DOHH2 (cell line): ENCODE measurements at regions not wholly inside any gene's neighbourhood (a gene's known extent, or its start where the extent isn't known, plus 50 kb on each side); places are given as distances from the start of the nearest gene placed in this dataset.

Source experiments
- H3F3A ChIP-seq: fragments of 200-600 bp; sonication (generic), shearing (Covaris generic); 2 replicates; pipeline ENCODE4 v1.6.0; 2016; ENCODE audit warnings: antibody characterized with exemption, mild to moderate bottlenecking; ENCODE audit not compliant: control insufficient read depth, insufficient read depth
- H3K27ac ChIP-seq: fragments of 200-600 bp; sonication (generic); 2 replicates; pipeline ENCODE4 v1.5.1; 2014; ENCODE audit warnings: low read depth, mild to moderate bottlenecking, low read length, moderate library complexity
- H3K27me3 ChIP-seq: fragments of 200-600 bp; sonication (generic); 2 replicates; pipeline ENCODE4 v1.6.1; 2014; ENCODE audit warnings: mild to moderate bottlenecking, low read length, mixed read lengths; ENCODE audit not compliant: control insufficient read depth
- H3K36me3 ChIP-seq: fragments of 200-600 bp; sonication (generic); 2 replicates; pipeline ENCODE4 v1.6.1; 2014; ENCODE audit warnings: mild to moderate bottlenecking, low read length, moderate library complexity, mixed read lengths; ENCODE audit not compliant: control insufficient read depth
- H3K4me1 ChIP-seq: fragments of 200-600 bp; sonication (generic); 2 replicates; pipeline ENCODE4 v1.6.1; 2014; ENCODE audit warnings: mild to moderate bottlenecking, low read length, mixed read lengths; ENCODE audit not compliant: control insufficient read depth
- H3K4me2 ChIP-seq: fragments of 200-600 bp; sonication (generic); 2 replicates; pipeline ENCODE4 v1.6.0; 2014; ENCODE audit warnings: mild to moderate bottlenecking, low read length, moderate library complexity
- H3K4me3 ChIP-seq: fragments of 200-600 bp; sonication (generic); 2 replicates; pipeline ENCODE4 v1.5.1; 2014; ENCODE audit warnings: mild to moderate bottlenecking, low read length, mixed read lengths
- H3K79me2 ChIP-seq: fragments of 200-600 bp; sonication (generic); 2 replicates; pipeline ENCODE4 v1.6.1; 2014; ENCODE audit warnings: mild to moderate bottlenecking, low read length, mixed read lengths; ENCODE audit not compliant: control insufficient read depth
- H3K9me2 ChIP-seq: fragments of 200-600 bp; sonication (generic); replicated peaks from 2 replicates; pipeline ENCODE4 v1.6.1; 2014; ENCODE audit warnings: mild to moderate bottlenecking, low read length, mixed read lengths; ENCODE audit not compliant: control insufficient read depth
- H3K9me3 ChIP-seq: fragments of 200-600 bp; sonication (generic); 2 replicates; pipeline ENCODE4 v1.6.1; 2014; ENCODE audit warnings: antibody characterized with exemption, low read length, mixed read lengths; ENCODE audit not compliant: control insufficient read depth, insufficient read depth
- H4K20me1 ChIP-seq: fragments of 200-600 bp; sonication (generic); 2 replicates; pipeline ENCODE4 v1.6.0; 2014; ENCODE audit warnings: low read depth, mild to moderate bottlenecking, antibody characterized with exemption, low read length, moderate library complexity; ENCODE audit not compliant: control insufficient read depth, insufficient read depth
- CTCF ChIP-seq: fragments of 200-600 bp; sonication (generic); IDR thresholded peaks from one replicate; pipeline ENCODE4 v1.5.1; 2014; ENCODE audit warnings: antibody characterized with exemption, mild to moderate bottlenecking, low read depth, low read length; ENCODE audit not compliant: poor library complexity, severe bottlenecking
- EZH2phosphoT487 ChIP-seq: fragments of 200-600 bp; sonication (generic); IDR thresholded peaks from 2 replicates; pipeline ENCODE4 v1.6.1; 2017; ENCODE audit warnings: borderline replicate concordance, mild to moderate bottlenecking, antibody characterized with exemption, low read length, moderate library complexity, mixed read lengths

DNA sequence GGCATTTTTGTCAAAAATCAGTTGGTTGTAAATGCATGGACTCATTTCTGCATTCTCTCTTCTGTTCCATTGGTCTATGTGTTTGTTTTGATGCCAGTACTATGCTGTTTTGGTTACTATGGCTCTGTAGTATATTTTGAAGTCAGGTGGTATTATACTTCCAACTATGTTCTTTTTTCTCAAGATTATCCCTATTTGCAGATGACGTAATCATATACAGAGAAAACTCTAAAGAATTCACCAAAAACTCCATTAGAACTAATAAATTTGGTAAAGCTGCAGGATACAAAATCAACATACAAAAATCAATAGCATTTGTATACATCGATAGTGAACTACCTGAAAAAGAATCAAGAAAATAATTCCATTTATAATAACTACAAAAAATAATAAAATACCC lies 253.1 kb upstream of the NEGR1 start:
- no peaks in the 10 kb centered on the region for H3F3A ChIP-seq
- no peaks in the 10 kb centered on the region for H3K9me3 ChIP-seq
- H3K4me3 ChIP-seq: no peak overlapping the region
- no peak for TF ChIP-seq EZH2phosphoT487
- no peaks in the 10 kb centered on the region for H3K27me3 ChIP-seq
- H3K4me2 ChIP-seq: no peak overlapping the region
- H4K20me1 ChIP-seq: no peaks in the 10 kb centered on the region
- no peaks in the 10 kb centered on the region for H3K79me2 ChIP-seq
- H3K36me3 ChIP-seq: no peaks in the 10 kb centered on the region
- no peaks in the 10 kb centered on the region for H3K4me1 ChIP-seq
- H3K27ac ChIP-seq: no peak overlapping the region
- H3K9me2 ChIP-seq: no peaks in the 10 kb centered on the region

DNA sequence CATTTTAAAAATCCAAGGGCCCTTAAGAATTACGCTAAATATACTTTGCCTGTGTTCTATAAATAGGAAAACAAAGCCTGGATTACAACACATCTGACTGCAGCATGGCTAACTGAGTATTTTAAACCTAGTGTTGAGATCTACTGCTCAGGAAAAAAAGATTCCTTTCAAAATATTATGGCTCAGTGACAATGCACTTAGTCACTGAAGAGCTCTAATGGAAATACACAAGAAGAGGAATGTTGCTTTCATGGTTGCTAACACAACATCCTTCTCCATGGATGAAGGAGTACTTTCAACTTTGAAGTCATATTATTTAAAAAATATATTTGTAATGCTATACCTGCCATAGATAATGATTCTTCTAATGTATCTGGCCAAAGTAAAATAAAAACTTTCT lies 248.3 kb upstream of the NEGR1 start:
- no peak overlapping the region for H3K4me3 ChIP-seq
- no peaks in the 10 kb centered on the region for H3K27me3 ChIP-seq
- H3K79me2 ChIP-seq: no peaks in the 10 kb centered on the region

GRCh38 chr1:72526926-72527325 lies 244.6 kb upstream of the NEGR1 start:
- H3K4me2 ChIP-seq: no peak overlapping the region
- no peaks in the 10 kb centered on the region for H3K79me2 ChIP-seq
- TF ChIP-seq EZH2phosphoT487: no peak
- no peak for TF ChIP-seq CTCF
- H3K36me3 ChIP-seq: no peaks in the 10 kb centered on the region
- H3K4me1 ChIP-seq: no peaks in the 10 kb centered on the region
- H3F3A ChIP-seq: no peaks in the 10 kb centered on the region
- H3K27ac ChIP-seq: no peak overlapping the region
- H4K20me1 ChIP-seq: no peaks in the 10 kb centered on the region
- H3K9me3 ChIP-seq: no peaks in the 10 kb centered on the region
- no peaks in the 10 kb centered on the region for H3K27me3 ChIP-seq
- H3K9me2 ChIP-seq: no peaks in the 10 kb centered on the region
- no peak overlapping the region for H3K4me3 ChIP-seq

More for the DNA sequence above, 248.3 kb upstream of the NEGR1 start:
- H3K27ac ChIP-seq: no peak overlapping the region
- no peaks in the 10 kb centered on the region for H3K4me1 ChIP-seq
- no peak overlapping the region for H3K4me2 ChIP-seq
- H3K9me2 ChIP-seq: no peaks in the 10 kb centered on the region
- H3F3A ChIP-seq: no peaks in the 10 kb centered on the region
- H4K20me1 ChIP-seq: no peaks in the 10 kb centered on the region
- TF ChIP-seq EZH2phosphoT487 (no peak), CTCF (no peak)
- no peaks in the 10 kb centered on the region for H3K36me3 ChIP-seq
- H3K9me3 ChIP-seq: no peaks in the 10 kb centered on the region

- Histone ChIP-seq H3K9me3 (no peaks in the 10 kb centered on the region), H4K20me1 (no peaks in the 10 kb centered on the region), H3K36me3 (no peaks in the 10 kb centered on the region), H3K79me2 (no peaks in the 10 kb centered on the region), H3K9me2 (no peaks in the 10 kb centered on the region), H3K4me2 (no peak overlapping the region), H3K27me3 (no peaks in the 10 kb centered on the region), H3K27ac (no peak overlapping the region), H3F3A (no peaks in the 10 kb centered on the region), H3K4me1 (no peaks in the 10 kb centered on the region), H3K4me3 (no peak overlapping the region)
- TF ChIP-seq EZH2phosphoT487 (no peak), CTCF (no peak)
Observed at GRCh38 chr1:72524021-72524420, 241.7 kb upstream of the NEGR1 start.
